Fibroblast of mammary gland (primary cell): ENCODE measurements at regions not wholly inside any gene's neighbourhood (a gene's known extent, or its start where the extent isn't known, plus 50 kb on each side); places are given as distances from the start of the nearest gene placed in this dataset.

Experiments used
- DNase-seq: peaks from one replicate; pipeline ENCODE4 v3.0.0-alpha.2; 2010; ENCODE audit warnings: low read depth
- H3K4me3 ChIP-seq: 2 replicates; pipeline ENCODE4 v1.5.1; 2011; ENCODE audit warnings: low read depth, mild to moderate bottlenecking, low read length, moderate library complexity; ENCODE audit not compliant: control insufficient read depth
- CTCF ChIP-seq: conservative IDR thresholded peaks from 2 replicates; pipeline ENCODE4 v1.5.1; 2011; ENCODE audit warnings: low read depth, low read length, inconsistent platforms; ENCODE audit not compliant: control insufficient read depth, insufficient read depth

- DNase-seq: no peak
- TF ChIP-seq CTCF: no peak
- H3K4me3 ChIP-seq: no peak overlapping the region
These were observed 99.3 kb upstream of the FAT3 start for GRCh38 chr11:92125321-92125720.

- no peak for TF ChIP-seq CTCF
- no peak for DNase-seq
- no peak overlapping the region for H3K4me3 ChIP-seq
These were observed 101.1 kb upstream of the FAT3 start for GRCh38 chr11:92123540-92123939.

- no peak for TF ChIP-seq CTCF
- no peak for DNase-seq
- H3K4me3 ChIP-seq: no peak overlapping the region
These were observed 102.1 kb upstream of the FAT3 start for GRCh38 chr11:92122561-92122960.

GRCh38 chr11:92111287-92111686 is 113.3 kb upstream of the FAT3 start:
- TF ChIP-seq CTCF: no peak
- no peak overlapping the region for H3K4me3 ChIP-seq
- DNase-seq: no peak

- DNase-seq: no peak
- TF ChIP-seq CTCF: no peak
- H3K4me3 ChIP-seq: no peak overlapping the region
These were observed 115.2 kb upstream of the FAT3 start for GRCh38 chr11:92109466-92109865.

- DNase-seq: no peak
- no peak overlapping the region for H3K4me3 ChIP-seq
- no peak for TF ChIP-seq CTCF
These were observed 117.3 kb upstream of the FAT3 start for GRCh38 chr11:92107331-92107730.

- TF ChIP-seq CTCF: no peak
- H3K4me3 ChIP-seq: no peak overlapping the region
- no peak for DNase-seq
These were observed 120.3 kb upstream of the FAT3 start for GRCh38 chr11:92104349-92104748.
